H1 (cell line): ENCODE measurements at regions not wholly inside any gene's neighbourhood (a gene's known extent, or its start where the extent isn't known, plus 50 kb on each side); places are given as distances from the start of the nearest gene placed in this dataset.

Experiments used
- CTCF ChIA-PET: fragments of 300-600 bp; sonication (Branson Sonifier 250); formaldehyde crosslinking; loops from one replicate; lab custom pipeline; 2021; ENCODE audit not compliant: partially characterized antibody; lab: Charles Lee
- POLR2A ChIA-PET: fragments of 300-600 bp; sonication (Branson Sonifier 250); formaldehyde crosslinking; loops from one replicate; lab custom pipeline; 2021; ENCODE audit warnings: inconsistent platforms; ENCODE audit not compliant: partially characterized antibody; lab: Charles Lee
- DNase-seq, 2 experiments: peaks; one replicate each; pipeline versions ENCODE4 v3.0.0 to v3.0.0-alpha.2; 2010 to 2022; ENCODE audit warnings: low spot score in 2 of 2, low read depth in 1 of 2, mixed read lengths in 1 of 2
- FAIRE-seq: peaks from 2 replicates; lab custom pipeline; 2011; peaks lifted over from hg19 to GRCh38; lab: Jason Lieb, UNC
- H2AFZ ChIP-seq: 2 replicates; pipeline ENCODE4 v1.8.1; 2012; ENCODE audit warnings: low read length, inconsistent platforms
- H2AK5ac ChIP-seq: 2 replicates; pipeline ENCODE4 v1.6.1; 2013; ENCODE audit warnings: low read depth, low read length
- H2BK120ac ChIP-seq: replicated peaks from 2 replicates; pipeline ENCODE3; 2013; ENCODE audit warnings: low read depth, low read length, inconsistent platforms
- H2BK12ac ChIP-seq: 2 replicates; pipeline ENCODE4 v1.6.1; 2013; ENCODE audit warnings: low read depth, low read length
- H2BK15ac ChIP-seq: 2 replicates; pipeline ENCODE4 v1.6.1; 2013; ENCODE audit warnings: low read length
- H2BK20ac ChIP-seq: 2 replicates; pipeline ENCODE4 v1.6.1; 2013; ENCODE audit warnings: low read length
- H2BK5ac ChIP-seq: 2 replicates; pipeline ENCODE4 v1.6.1; 2013; ENCODE audit warnings: low read depth, low read length
- H3K14ac ChIP-seq: 2 replicates; pipeline ENCODE4 v1.6.1; 2013; ENCODE audit warnings: inconsistent platforms; ENCODE audit not compliant: insufficient read length
- H3K18ac ChIP-seq: 2 replicates; pipeline ENCODE4 v1.6.1; 2013; ENCODE audit warnings: low read length; ENCODE audit errors: extremely low read depth
- H3K23ac ChIP-seq: 2 replicates; pipeline ENCODE4 v1.6.1; 2013; ENCODE audit warnings: inconsistent platforms; ENCODE audit not compliant: insufficient read length
- H3K23me2 ChIP-seq: 2 replicates; pipeline ENCODE4 v1.6.1; 2013; ENCODE audit warnings: low read depth, low read length
- H3K27ac ChIP-seq: 2 replicates; pipeline ENCODE4 v1.6.1; 2011; ENCODE audit warnings: low read depth, low read length, inconsistent platforms
- H3K27me3 ChIP-seq, 4 experiments: replicated peaks in 1 of 4; 1 replicate in 1 of 4; 2 replicates in 3 of 4; pipeline versions ENCODE4 v1.6.1 to v1.8.1; 2011 to 2013; ENCODE audit warnings: low read length in 3 of 4, mild to moderate bottlenecking in 3 of 4, inconsistent platforms in 2 of 4, mixed read lengths in 2 of 4, moderate library complexity in 1 of 4; ENCODE audit not compliant: control insufficient read depth in 3 of 4, insufficient read depth in 3 of 4; ENCODE audit errors: extremely low read depth in 1 of 4
- H3K36me3 ChIP-seq, 4 experiments: 2 replicates each; pipeline versions ENCODE4 v1.6.1 to v1.8.1; 2011 to 2013; ENCODE audit warnings: mild to moderate bottlenecking in 4 of 4, low read length in 3 of 4, moderate library complexity in 2 of 4, control low read depth in 1 of 4, inconsistent platforms in 1 of 4; ENCODE audit not compliant: insufficient read depth in 4 of 4, control insufficient read depth in 2 of 4
- H3K4ac ChIP-seq: replicated peaks from 2 replicates; pipeline ENCODE3; 2013; ENCODE audit warnings: low read length, low read depth, mixed read lengths, inconsistent platforms; ENCODE audit not compliant: insufficient read length
- H3K4me1 ChIP-seq, 4 experiments: replicated peaks in 1 of 4; 1 replicate in 1 of 4; 2 replicates in 3 of 4; pipeline versions ENCODE4 v1.6.1 to v1.8.1; 2011 to 2013; ENCODE audit warnings: low read length in 3 of 4, inconsistent platforms in 2 of 4, mixed read lengths in 1 of 4; ENCODE audit not compliant: insufficient read depth in 4 of 4, control insufficient read depth in 3 of 4
- H3K4me2 ChIP-seq, 2 experiments: 2 replicates each; pipeline versions ENCODE4 v1.6.1 to v1.8.1; 2011 to 2013; ENCODE audit warnings: low read depth in 2 of 2, low read length in 2 of 2, control low read depth in 1 of 2, inconsistent platforms in 1 of 2, mild to moderate bottlenecking in 1 of 2; ENCODE audit not compliant: insufficient read depth in 1 of 2
- H3K4me3 ChIP-seq, 4 experiments: fragments of 200-600, 300-600 bp in 1 of 4; sonication (generic), shearing (Covaris generic), sonication (Bioruptor Twin) in 1 of 4; 2 replicates each; pipeline versions ENCODE4 v1.5.1 to v1.8.1; 2011 to 2016; ENCODE audit warnings: low read length in 4 of 4, low read depth in 3 of 4, control low read depth in 2 of 4, inconsistent platforms in 2 of 4, mild to moderate bottlenecking in 2 of 4, mixed read lengths in 1 of 4, moderate library complexity in 1 of 4; ENCODE audit not compliant: insufficient read depth in 2 of 4; ENCODE audit errors: extremely low read depth in 1 of 4
- H3K56ac ChIP-seq: replicated peaks from 2 replicates; pipeline ENCODE3; 2013; ENCODE audit warnings: low read depth, mild to moderate bottlenecking, mixed read lengths, low read length, inconsistent platforms; ENCODE audit not compliant: insufficient read length
- H3K79me1 ChIP-seq: 2 replicates; pipeline ENCODE4 v1.6.1; 2013; ENCODE audit warnings: low read depth, low read length, control low read depth
- H3K79me2 ChIP-seq, 2 experiments: 2 replicates each; pipeline versions ENCODE4 v1.6.1 to v1.8.1; 2012 to 2013; ENCODE audit warnings: low read length in 2 of 2, mild to moderate bottlenecking in 2 of 2, inconsistent platforms in 1 of 2; ENCODE audit not compliant: insufficient read depth in 2 of 2, control insufficient read depth in 1 of 2
- H3K9ac ChIP-seq, 4 experiments: replicated peaks in 1 of 4; 1 replicate in 1 of 4; 2 replicates in 3 of 4; pipeline versions ENCODE4 v1.6.1 to v1.8.1; 2011 to 2013; ENCODE audit warnings: low read depth in 3 of 4, low read length in 3 of 4, control low read depth in 2 of 4, mild to moderate bottlenecking in 2 of 4, moderate library complexity in 2 of 4, inconsistent platforms in 1 of 4; ENCODE audit errors: extremely low read depth in 1 of 4
- H3K9me3 ChIP-seq, 2 experiments: 2 replicates each; pipeline versions ENCODE4 v1.6.1 to v1.8.1; 2012 to 2013; ENCODE audit warnings: mild to moderate bottlenecking in 2 of 2, moderate library complexity in 2 of 2, control low read depth in 1 of 2, inconsistent platforms in 1 of 2, low read depth in 1 of 2, low read length in 1 of 2, mixed read lengths in 1 of 2; ENCODE audit not compliant: insufficient read depth in 2 of 2
- H4K20me1 ChIP-seq, 2 experiments: replicated peaks in 1 of 2; 2 replicates each; pipeline versions ENCODE3 to v1.8.1; 2011 to 2013; ENCODE audit warnings: inconsistent platforms in 2 of 2, low read length in 2 of 2, mild to moderate bottlenecking in 1 of 2; ENCODE audit not compliant: insufficient read depth in 2 of 2, control insufficient read depth in 1 of 2
- H4K5ac ChIP-seq: 2 replicates; pipeline ENCODE4 v1.6.1; 2013; ENCODE audit warnings: low read length, low read depth, mixed read lengths, inconsistent platforms; ENCODE audit not compliant: insufficient read length
- H4K8ac ChIP-seq: 2 replicates; pipeline ENCODE4 v1.8.0; 2013; ENCODE audit warnings: mild to moderate bottlenecking, moderate library complexity, low read length, inconsistent platforms; ENCODE audit not compliant: insufficient read depth; ENCODE audit errors: extremely low read depth
- H4K91ac ChIP-seq: replicated peaks from 2 replicates; pipeline ENCODE3; 2013; ENCODE audit warnings: low read length, mixed read lengths, inconsistent platforms; ENCODE audit not compliant: insufficient read length
- BCL11A ChIP-seq, 2 experiments: IDR thresholded peaks; one replicate each; pipeline ENCODE4 v1.6.1; 2011; ENCODE audit warnings: low read depth in 2 of 2, low read length in 2 of 2, mild to moderate bottlenecking in 2 of 2
- KDM4A ChIP-seq: IDR thresholded peaks from one replicate; pipeline ENCODE4 v1.7.1; 2012; ENCODE audit warnings: low read depth, mild to moderate bottlenecking, moderate library complexity, low read length, inconsistent platforms; ENCODE audit not compliant: severe bottlenecking
- POU5F1 ChIP-seq: IDR thresholded peaks from 2 replicates; pipeline ENCODE4 v1.6.1; 2011; ENCODE audit warnings: low read depth, mild to moderate bottlenecking, low read length, moderate library complexity
- RAD21 ChIP-seq, 2 experiments: IDR thresholded peaks in 1 of 2; conservative IDR thresholded peaks in 1 of 2; 2 replicates each; pipeline ENCODE4 v1.6.1; 2011; ENCODE audit warnings: low read depth in 2 of 2, low read length in 2 of 2, improper control_type of control experiment in 1 of 2, inconsistent platforms in 1 of 2, mild to moderate bottlenecking in 1 of 2, moderate library complexity in 1 of 2
- RFX5 ChIP-seq: IDR thresholded peaks from 2 replicates; pipeline ENCODE4 v1.6.1; 2011; ENCODE audit warnings: low read depth, low read length, improper control_type of control experiment, borderline replicate concordance
- WGBS, 2 experiments: shearing (Covaris generic) in 1 of 2; methylation state at CpG; one replicate each; pipeline versions ENCODE4 v1.1.6 to v1.1.7; 2013 to 2015; ENCODE audit warnings: low lambda C conversion rate in 2 of 2, mixed read lengths in 2 of 2, inconsistent platforms in 1 of 2, low coverage in 1 of 2, missing lambda C conversion rate in 1 of 2; ENCODE audit not compliant: insufficient replicate concordance in 2 of 2, insufficient coverage in 1 of 2, insufficient read length in 1 of 2; ENCODE audit errors: extremely low coverage in 1 of 2, missing lambda C conversion rate in 1 of 2; 5-methylcytosine and 5-hydroxymethylcytosine counted together
- TF ChIP-seq, protein P1 (sequence below), 3 experiments: IDR thresholded peaks; 1 replicate in 2 of 3; 2 replicates in 1 of 3; pipeline versions ENCODE4 v1.5.1 to v1.6.1; 2011; ENCODE audit warnings: low read length in 3 of 3, mild to moderate bottlenecking in 3 of 3, inconsistent platforms in 2 of 3, low read depth in 1 of 3, moderate library complexity in 1 of 3; ENCODE audit not compliant: insufficient read depth in 1 of 3; ENCODE audit errors: control extremely low read depth in 1 of 3

DNA sequence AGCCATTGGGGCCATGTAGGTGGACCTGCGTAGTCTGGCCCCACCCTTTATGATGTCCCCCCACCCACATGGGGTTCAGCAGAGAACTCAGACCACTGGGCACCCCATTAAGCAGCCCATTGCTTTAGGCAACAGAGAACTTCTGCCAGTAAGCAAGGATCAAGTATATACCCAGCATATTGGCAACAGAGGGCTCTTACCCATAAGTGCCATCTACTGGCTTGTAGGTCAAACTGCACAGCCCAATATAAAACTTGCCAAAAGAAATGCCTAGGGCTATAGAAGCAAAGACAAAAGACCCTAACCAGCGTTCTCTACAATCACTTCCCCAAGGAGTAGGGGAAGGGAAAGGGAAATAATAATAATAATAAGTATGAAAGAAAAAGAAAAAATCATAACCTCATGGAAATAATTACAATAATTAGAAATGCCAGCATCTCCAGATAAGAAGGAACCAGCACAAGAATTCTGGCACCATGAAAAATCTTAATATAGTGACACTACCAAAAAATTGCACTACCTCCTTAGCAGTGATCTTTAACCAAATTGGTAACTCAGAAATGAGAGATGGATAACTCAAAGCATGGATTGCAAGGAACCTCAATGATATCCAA, 1090.7 kb downstream of the FAT4 start:
- H2AK5ac ChIP-seq = no peak overlapping the region
- no peaks in the 10 kb centered on the region for H3K23me2 ChIP-seq
- WGBS, 2 experiments = 67% methylated on average over 2 of the region's 2 CpGs; no CpG with 5 or more reads in 1 of the 2 experiments
- ChIA-PET POLR2A (no interaction called here), CTCF (interaction anchor here (0.7 to 1.5 kb wide), 5 partner anchors 9 to 289 kb away, joined by 3 to 6 read pairs (median 3); no protein-coding TSS in a partner anchor)
- no peaks in the 10 kb centered on the region for H3K79me1 ChIP-seq
- H3K14ac ChIP-seq = no peak overlapping the region
- DNase-seq (no peak), FAIRE-seq (peak; percentile 50)
- no peak overlapping the region for H2BK120ac ChIP-seq
- no peak overlapping the region for H2BK15ac ChIP-seq
- no peak overlapping the region for H3K18ac ChIP-seq
- H3K9me3 ChIP-seq = no peaks in the 10 kb centered on the region
- H3K36me3 ChIP-seq = no peaks in the 10 kb centered on the region
- H2BK5ac ChIP-seq = no peak overlapping the region
- no peak overlapping the region for H3K4me3 ChIP-seq
- H3K27ac ChIP-seq = no peak overlapping the region
- no peak overlapping the region for H3K4me2 ChIP-seq
- no peak overlapping the region for H3K9ac ChIP-seq
- H2AFZ ChIP-seq = peak overlapping the region; percentile 71
- H2BK20ac ChIP-seq = no peak overlapping the region
- H3K56ac ChIP-seq = no peak overlapping the region
- H4K5ac ChIP-seq = no peak overlapping the region
- no peaks in the 10 kb centered on the region for H3K4me1 ChIP-seq
- H3K79me2 ChIP-seq = no peaks in the 10 kb centered on the region
- H4K20me1 ChIP-seq = no peaks in the 10 kb centered on the region
- TF ChIP-seq RAD21 (IDR thresholded peaks at IDR 0.05 in 1 of 2, conservative IDR thresholded peaks at IDR 0.05 in 1 of 2; ENCODE audit: low read depth in 2 of 2, low read length in 2 of 2) (peak; percentile 72 to 75), BCL11A (IDR thresholded peaks at IDR 0.05; ENCODE audit: low read depth in 2 of 2, low read length in 2 of 2) (no peak), RFX5 (no peak), KDM4A (no peak), POU5F1 (no peak)
- TF ChIP-seq, protein P1, sequence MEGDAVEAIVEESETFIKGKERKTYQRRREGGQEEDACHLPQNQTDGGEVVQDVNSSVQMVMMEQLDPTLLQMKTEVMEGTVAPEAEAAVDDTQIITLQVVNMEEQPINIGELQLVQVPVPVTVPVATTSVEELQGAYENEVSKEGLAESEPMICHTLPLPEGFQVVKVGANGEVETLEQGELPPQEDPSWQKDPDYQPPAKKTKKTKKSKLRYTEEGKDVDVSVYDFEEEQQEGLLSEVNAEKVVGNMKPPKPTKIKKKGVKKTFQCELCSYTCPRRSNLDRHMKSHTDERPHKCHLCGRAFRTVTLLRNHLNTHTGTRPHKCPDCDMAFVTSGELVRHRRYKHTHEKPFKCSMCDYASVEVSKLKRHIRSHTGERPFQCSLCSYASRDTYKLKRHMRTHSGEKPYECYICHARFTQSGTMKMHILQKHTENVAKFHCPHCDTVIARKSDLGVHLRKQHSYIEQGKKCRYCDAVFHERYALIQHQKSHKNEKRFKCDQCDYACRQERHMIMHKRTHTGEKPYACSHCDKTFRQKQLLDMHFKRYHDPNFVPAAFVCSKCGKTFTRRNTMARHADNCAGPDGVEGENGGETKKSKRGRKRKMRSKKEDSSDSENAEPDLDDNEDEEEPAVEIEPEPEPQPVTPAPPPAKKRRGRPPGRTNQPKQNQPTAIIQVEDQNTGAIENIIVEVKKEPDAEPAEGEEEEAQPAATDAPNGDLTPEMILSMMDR (IDR thresholded peaks at IDR 0.05; ENCODE audit: control extremely low read depth in 1 of 3, insufficient read depth in 1 of 3, low read depth in 1 of 3, low read length in 3 of 3) = peak in 2 of 3 experiments; percentile 59 to 67; a peak in 3 of 4 replicates
- H3K27me3 ChIP-seq = no peaks in the 10 kb centered on the region
- H3K23ac ChIP-seq = no peak overlapping the region
- no peak overlapping the region for H2BK12ac ChIP-seq
- H4K8ac ChIP-seq = no peak overlapping the region
- H3K4ac ChIP-seq = no peak overlapping the region
- peak overlapping the region; percentile 10 for H4K91ac ChIP-seq
